PC-3 (cell line): ENCODE measurements at regions not wholly inside any gene's neighbourhood (a gene's known extent, or its start where the extent isn't known, plus 50 kb on each side); places are given as distances from the start of the nearest gene placed in this dataset.

Experiments used
- ATAC-seq: fragments of 200-7000 bp; cut with Tn5 transposase; 2 replicates; pipeline ENCODE4 v1.9.1; 2020; ENCODE audit warnings: mild to moderate bottlenecking, moderate library complexity
- BruUV-seq: library from RNA; stranded (reverse); fragments of 400-500 nt; replicated peaks from 2 replicates; lab custom pipeline; 2021; lab: Mats Ljungman, UMichigan
- CTCF ChIA-PET: fragments of 300-600 bp; sonication (Branson Sonifier 250); formaldehyde crosslinking; loops from one replicate; lab custom pipeline; 2022; ENCODE audit warnings: antibody characterized with exemption; lab: Charles Lee
- POLR2A ChIA-PET: fragments of 300-600 bp; sonication (Branson Sonifier 250); formaldehyde crosslinking; loops from one replicate; lab custom pipeline; 2022; ENCODE audit warnings: antibody characterized with exemption; ENCODE audit not compliant: unreplicated experiment; lab: Charles Lee
- DNase-seq: peaks from one replicate; pipeline ENCODE4 v3.0.0-alpha.2; 2015
- H2AFZ ChIP-seq: fragments of 300-600 bp; sonication (generic); 2 replicates; pipeline ENCODE4 v1.6.0; 2016; ENCODE audit warnings: antibody characterized with exemption, low read length
- H3F3A ChIP-seq: fragments of 300-600 bp; sonication (generic); one replicate; pipeline ENCODE4 v1.6.0; 2017; ENCODE audit warnings: antibody characterized with exemption, low read length, control low read depth, mild to moderate bottlenecking; ENCODE audit not compliant: unreplicated experiment
- H3K27ac ChIP-seq: fragments of 300-600 bp; sonication (generic); 2 replicates; pipeline ENCODE4 v1.5.1; 2016; ENCODE audit warnings: mild to moderate bottlenecking, low read length
- H3K27me3 ChIP-seq: fragments of 300-600 bp; sonication (generic); 2 replicates; pipeline ENCODE4 v1.6.1; 2016; ENCODE audit warnings: low read length, mixed read lengths
- H3K36me3 ChIP-seq: fragments of 300-600 bp; sonication (generic); 2 replicates; pipeline ENCODE4 v1.6.1; 2016; ENCODE audit warnings: low read depth, mixed run types, low read length, mixed read lengths
- H3K4me1 ChIP-seq: fragments of 300-600 bp; sonication (generic); 2 replicates; pipeline ENCODE4 v1.5.1; 2016; ENCODE audit warnings: low read length; ENCODE audit not compliant: insufficient read depth
- H3K4me2 ChIP-seq: fragments of 300-600 bp; sonication (generic); 2 replicates; pipeline ENCODE4 v1.6.0; 2016; ENCODE audit warnings: low read length
- H3K4me3 ChIP-seq: fragments of 300-600 bp; sonication (generic); 2 replicates; pipeline ENCODE4 v1.5.1; 2016; ENCODE audit warnings: mild to moderate bottlenecking, low read length, mixed read lengths
- H3K79me2 ChIP-seq: fragments of 300-600 bp; sonication (generic); 2 replicates; pipeline ENCODE4 v1.6.1; 2017; ENCODE audit warnings: low read length, mixed read lengths
- H3K9ac ChIP-seq: fragments of 300-600 bp; sonication (generic); 2 replicates; pipeline ENCODE4 v1.6.0; 2016; ENCODE audit warnings: mild to moderate bottlenecking, low read length
- H3K9me2 ChIP-seq: fragments of 300-600 bp; sonication (generic); replicated peaks from 2 replicates; pipeline ENCODE4 v1.6.1; 2016; ENCODE audit warnings: mixed run types, low read length, mixed read lengths
- H3K9me3 ChIP-seq: fragments of 300-600 bp; sonication (generic); 2 replicates; pipeline ENCODE4 v1.6.1; 2016; ENCODE audit warnings: low read length, mixed read lengths
- H4K20me1 ChIP-seq: fragments of 300-600 bp; sonication (generic); 2 replicates; pipeline ENCODE4 v1.6.1; 2016; ENCODE audit warnings: low read length, mixed read lengths
- CTCF ChIP-seq: fragments of 300-600 bp; sonication (generic); conservative IDR thresholded peaks from 2 replicates; pipeline ENCODE4 v1.5.1; 2017; ENCODE audit warnings: antibody characterized with exemption, low read depth, mild to moderate bottlenecking, low read length
- EZH2 ChIP-seq: fragments of 300-600 bp; sonication (generic); IDR thresholded peaks from one replicate; pipeline ENCODE4 v1.6.1; 2017; ENCODE audit warnings: antibody characterized with exemption, mild to moderate bottlenecking, low read length; ENCODE audit not compliant: unreplicated experiment
- EZH2phosphoT487 ChIP-seq: fragments of 300-600 bp; sonication (generic); IDR thresholded peaks from 2 replicates; pipeline ENCODE4 v1.6.1; 2018; ENCODE audit warnings: mild to moderate bottlenecking, antibody characterized with exemption, low read length, borderline replicate concordance
- intact Hi-C: fragments of 100-400 bp; cut with micrococcal nuclease; formaldehyde crosslinking; loops from 2 replicates; pipeline ENCODE4 v1.9.0; 2023

- intact Hi-C loops, result no loop called here
- Histone ChIP-seq H4K20me1 (no peaks in the 10 kb centered on the region), H3K9me2 (no peaks in the 10 kb centered on the region), H3K4me3 (no peak overlapping the region), H3K27ac (no peak overlapping the region), H3K4me2 (no peak overlapping the region), H3K36me3 (no peaks in the 10 kb centered on the region), H3K27me3 (no peaks in the 10 kb centered on the region), H3K79me2 (no peaks in the 10 kb centered on the region), H2AFZ (no peak overlapping the region), H3K4me1 (no peaks in the 10 kb centered on the region), H3F3A (no peaks in the 10 kb centered on the region), H3K9me3 (no peaks in the 10 kb centered on the region), H3K9ac (no peak overlapping the region)
- TF ChIP-seq EZH2phosphoT487 (no peak), CTCF (no peak), EZH2 (no peak)
- ChIA-PET POLR2A (no interaction called here), CTCF (no interaction called here)
- no TSS peak for BruUV-seq
- DNase-seq (no peak), ATAC-seq (no peak)
Observed at GRCh38 chr16:86968866-86969265, 348.3 kb downstream of the C16orf95 start.

GRCh38 chr16:86969716-86970115 lies 347.5 kb downstream of the C16orf95 start:
- Histone ChIP-seq H3K79me2 (no peaks in the 10 kb centered on the region), H3K9me3 (no peaks in the 10 kb centered on the region), H3K4me1 (no peaks in the 10 kb centered on the region), H3K9me2 (no peaks in the 10 kb centered on the region), H3F3A (no peaks in the 10 kb centered on the region), H2AFZ (no peak overlapping the region), H3K4me2 (no peak overlapping the region), H3K4me3 (no peak overlapping the region), H3K27me3 (no peaks in the 10 kb centered on the region), H4K20me1 (no peaks in the 10 kb centered on the region), H3K36me3 (no peaks in the 10 kb centered on the region), H3K27ac (no peak overlapping the region), H3K9ac (no peak overlapping the region)
- intact Hi-C loops, result no loop called here
- BruUV-seq, result no TSS peak
- ATAC-seq (no peak), DNase-seq (no peak)
- TF ChIP-seq EZH2phosphoT487 (no peak), EZH2 (no peak), CTCF (no peak)
- CTCF ChIA-PET, result no interaction called here
- POLR2A ChIA-PET, result no interaction called here

- TF ChIP-seq CTCF (no peak), EZH2 (no peak), EZH2phosphoT487 (no peak)
Observed at GRCh38 chr16:86970279-86970678, 346.9 kb downstream of the C16orf95 start.

More at GRCh38 chr16:86970279-86970678, 346.9 kb downstream of the C16orf95 start:
- Histone ChIP-seq H3K9me2 (no peaks in the 10 kb centered on the region), H3K9ac (no peak overlapping the region), H3K27ac (no peak overlapping the region), H2AFZ (no peak overlapping the region), H4K20me1 (no peaks in the 10 kb centered on the region), H3K4me3 (no peak overlapping the region), H3K36me3 (no peaks in the 10 kb centered on the region), H3K4me2 (no peak overlapping the region), H3K4me1 (peaks cover 4% of the 10 kb centered on the region), H3F3A (no peaks in the 10 kb centered on the region), H3K79me2 (no peaks in the 10 kb centered on the region), H3K27me3 (no peaks in the 10 kb centered on the region), H3K9me3 (no peaks in the 10 kb centered on the region)
- no TSS peak for BruUV-seq
- intact Hi-C loops, result no loop called here
- DNase-seq (no peak), ATAC-seq (no peak)
- CTCF ChIA-PET, result no interaction called here
- POLR2A ChIA-PET, result no interaction called here
